Neural progenitor cell (in vitro differentiated cells): ENCODE measurements at regions not wholly inside any gene's neighbourhood (a gene's known extent, or its start where the extent isn't known, plus 50 kb on each side); places are given as distances from the start of the nearest gene placed in this dataset.

Experiments used
- DNase-seq: peaks from one replicate; pipeline ENCODE4 v3.0.0-alpha.2; 2016; ENCODE audit warnings: low spot score
- H2AFZ ChIP-seq: fragments of 200-600 bp; sonication (generic); replicated peaks from 2 replicates; pipeline ENCODE4 v1.6.1; 2016; ENCODE audit warnings: antibody characterized with exemption
- H3F3A ChIP-seq: fragments of 200-600 bp; sonication (generic); 2 replicates; pipeline ENCODE4 v1.6.1; 2016; ENCODE audit warnings: antibody characterized with exemption, low read depth
- H3K27ac ChIP-seq: fragments of 200-600 bp; sonication (generic); 2 replicates; pipeline ENCODE4 v1.5.1; 2016; ENCODE audit warnings: mild to moderate bottlenecking
- H3K27me3 ChIP-seq: fragments of 200-600 bp; sonication (generic); 2 replicates; pipeline ENCODE4 v1.6.1; 2016; ENCODE audit warnings: mild to moderate bottlenecking, moderate library complexity
- H3K36me3 ChIP-seq: fragments of 200-600 bp; sonication (generic); 2 replicates; pipeline ENCODE4 v1.5.1; 2016
- H3K4me1 ChIP-seq: fragments of 200-600 bp; sonication (generic); 2 replicates; pipeline ENCODE4 v1.6.1; 2016; ENCODE audit warnings: mixed run types
- H3K4me2 ChIP-seq: fragments of 200-600 bp; sonication (generic); 2 replicates; pipeline ENCODE4 v1.6.1; 2016
- H3K4me3 ChIP-seq: fragments of 200-600 bp; sonication (generic); 2 replicates; pipeline ENCODE4 v1.5.1; 2016
- H3K79me2 ChIP-seq: fragments of 200-600 bp; sonication (generic); 2 replicates; pipeline ENCODE4 v1.6.1; 2016; ENCODE audit warnings: low read depth
- H3K9ac ChIP-seq: fragments of 200-600 bp; sonication (generic); 2 replicates; pipeline ENCODE4 v1.6.1; 2016
- H3K9me3 ChIP-seq: fragments of 200-600 bp; sonication (generic); 2 replicates; pipeline ENCODE4 v1.5.1; 2016; ENCODE audit warnings: low read depth
- H4K20me1 ChIP-seq: fragments of 200-600 bp; sonication (generic); 2 replicates; pipeline ENCODE4 v1.6.1; 2016; ENCODE audit warnings: low read depth
- H3K27ac Mint-ChIP-seq: 3 replicates; pipeline ENCODE4 v1.8.0; 2021; ENCODE audit warnings: mixed read lengths
- H3K27me3 Mint-ChIP-seq: 2 replicates; pipeline ENCODE4 v1.8.0; 2022; ENCODE audit warnings: low read depth, mild to moderate bottlenecking, inconsistent platforms, moderate library complexity, mixed read lengths; ENCODE audit not compliant: insufficient read depth
- H3K36me3 Mint-ChIP-seq: 3 replicates; pipeline ENCODE4 v1.8.0; 2021; ENCODE audit warnings: mixed read lengths
- H3K4me1 Mint-ChIP-seq: 3 replicates; pipeline ENCODE4 v1.8.0; 2021; ENCODE audit warnings: mixed read lengths
- H3K4me3 Mint-ChIP-seq: 3 replicates; pipeline ENCODE4 v1.8.0; 2021; ENCODE audit warnings: mild to moderate bottlenecking, moderate library complexity, mixed read lengths
- H3K9me3 Mint-ChIP-seq: 3 replicates; pipeline ENCODE4 v1.8.0; 2020; ENCODE audit warnings: mixed read lengths
- CTCF ChIP-seq: fragments of 200-600 bp; sonication (generic); IDR thresholded peaks from 2 replicates; pipeline ENCODE4 v1.5.1; 2017; ENCODE audit warnings: antibody characterized with exemption, mild to moderate bottlenecking
- EZH2 ChIP-seq: fragments of 200-600 bp; sonication (generic); IDR thresholded peaks from 2 replicates; pipeline ENCODE4 v1.6.1; 2017; ENCODE audit warnings: antibody characterized with exemption, mild to moderate bottlenecking, moderate library complexity
- EZH2phosphoT487 ChIP-seq: fragments of 200-600 bp; sonication (generic); IDR thresholded peaks from 2 replicates; pipeline ENCODE4 v1.6.1; 2017; ENCODE audit warnings: antibody characterized with exemption

DNA sequence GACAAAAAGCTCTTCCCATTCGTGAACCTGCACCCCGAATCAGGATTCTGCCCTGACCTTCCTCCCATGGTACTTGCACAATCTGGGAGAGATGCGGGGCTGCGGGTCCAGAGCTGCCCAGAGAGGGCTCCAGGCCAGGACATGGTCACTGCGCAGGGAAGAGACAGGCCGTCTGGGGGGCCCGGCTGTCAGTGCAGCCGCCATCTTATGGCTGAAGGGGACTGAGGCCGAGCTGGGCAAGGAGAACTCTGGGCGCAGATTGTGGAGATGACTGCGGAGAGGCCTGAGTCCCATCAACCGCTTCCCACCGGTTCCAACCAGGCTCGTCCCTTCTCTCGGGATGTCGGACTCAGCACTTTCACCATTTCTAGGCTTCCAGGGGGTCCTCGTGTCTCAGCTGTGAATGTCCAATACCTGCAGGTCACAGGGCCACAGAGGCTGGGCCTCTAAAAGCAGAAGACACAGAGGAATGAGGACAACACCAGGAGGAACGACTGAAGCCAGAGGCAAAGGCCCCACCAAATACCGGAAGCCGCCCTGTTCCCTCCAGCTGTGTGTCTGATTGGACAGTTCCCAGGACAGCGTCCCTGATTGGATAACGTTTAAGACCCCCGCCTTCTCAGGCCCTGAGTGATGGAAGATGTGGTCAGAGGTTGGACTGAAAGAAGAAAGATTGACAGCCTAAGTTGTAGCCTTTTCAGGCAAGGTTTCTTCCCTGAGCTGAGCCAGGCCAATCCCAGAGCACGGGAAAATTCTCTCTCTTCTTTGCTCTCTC, 117.1 kb upstream of the ZNF91 start:
- Histone ChIP-seq H3K9ac (no peak overlapping the region), H3K4me1 (no peaks in the 10 kb centered on the region), H3K4me3 (no peak overlapping the region), H4K20me1 (no peaks in the 10 kb centered on the region), H3K27ac (no peak overlapping the region), H3K9me3 (peaks cover 13% of the 10 kb centered on the region), H3K36me3 (no peaks in the 10 kb centered on the region), H2AFZ (no peak overlapping the region), H3K27me3 (no peaks in the 10 kb centered on the region), H3K4me2 (no peak overlapping the region), H3K79me2 (no peaks in the 10 kb centered on the region), H3F3A (no peaks in the 10 kb centered on the region)
- no peak for DNase-seq
- Mint-ChIP-seq H3K4me3 (no peak overlapping the region), H3K27ac (no peak overlapping the region), H3K4me1 (no peaks in the 10 kb centered on the region), H3K27me3 (no peaks in the 10 kb centered on the region), H3K36me3 (no peaks in the 10 kb centered on the region), H3K9me3 (peaks cover 45% of the 10 kb centered on the region)
- TF ChIP-seq EZH2phosphoT487 (no peak), CTCF (no peak), EZH2 (no peak)

GRCh38 chr19:23509686-23510450, 114.6 kb upstream of the ZNF91 start:
- Mint-ChIP-seq H3K27ac (no peak overlapping the region), H3K4me3 (no peak overlapping the region), H3K4me1 (no peaks in the 10 kb centered on the region), H3K9me3 (peaks cover 37% of the 10 kb centered on the region), H3K36me3 (no peaks in the 10 kb centered on the region), H3K27me3 (no peaks in the 10 kb centered on the region)
- Histone ChIP-seq H2AFZ (no peak overlapping the region), H3K4me2 (no peak overlapping the region), H3K9ac (no peak overlapping the region), H3K36me3 (no peaks in the 10 kb centered on the region), H3K9me3 (peaks cover 13% of the 10 kb centered on the region), H3K4me1 (no peaks in the 10 kb centered on the region), H4K20me1 (no peaks in the 10 kb centered on the region), H3K27ac (no peak overlapping the region), H3K4me3 (no peak overlapping the region), H3K79me2 (no peaks in the 10 kb centered on the region), H3F3A (no peaks in the 10 kb centered on the region), H3K27me3 (no peaks in the 10 kb centered on the region)
- no peak for TF ChIP-seq EZH2
- no peak for TF ChIP-seq CTCF
- TF ChIP-seq EZH2phosphoT487: no peak
- no peak for DNase-seq

DNA sequence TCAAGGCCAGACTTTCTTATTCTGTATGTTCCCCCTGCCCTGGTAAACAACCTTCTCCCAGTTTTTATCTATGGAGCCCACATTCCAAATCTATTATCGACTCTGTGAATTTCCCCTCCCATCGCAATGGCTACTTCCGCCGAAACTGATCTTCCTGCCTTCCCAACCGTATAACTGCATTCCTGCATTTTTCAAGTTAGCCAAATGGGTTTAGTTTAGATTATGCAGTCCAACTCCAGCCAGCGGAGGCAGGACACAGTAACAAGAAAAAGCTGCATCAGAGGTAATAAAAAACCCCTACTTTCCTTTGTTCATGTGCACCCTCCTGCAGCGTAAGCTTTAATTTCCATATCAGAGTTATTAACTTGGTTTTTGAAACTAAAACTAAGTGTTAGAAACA, 112.2 kb upstream of the ZNF91 start:
- Mint-ChIP-seq H3K4me1 (no peaks in the 10 kb centered on the region), H3K36me3 (no peaks in the 10 kb centered on the region), H3K4me3 (no peak overlapping the region), H3K27me3 (no peaks in the 10 kb centered on the region), H3K27ac (no peak overlapping the region), H3K9me3 (peaks cover 27% of the 10 kb centered on the region)
- TF ChIP-seq CTCF (no peak), EZH2phosphoT487 (no peak), EZH2 (no peak)
- Histone ChIP-seq H3K27ac (no peak overlapping the region), H4K20me1 (no peaks in the 10 kb centered on the region), H3K4me1 (no peaks in the 10 kb centered on the region), H3K27me3 (no peaks in the 10 kb centered on the region), H3K9me3 (peaks cover 13% of the 10 kb centered on the region), H3K4me3 (no peak overlapping the region), H3F3A (no peaks in the 10 kb centered on the region), H3K9ac (no peak overlapping the region), H3K79me2 (no peaks in the 10 kb centered on the region), H3K4me2 (no peak overlapping the region), H2AFZ (no peak overlapping the region), H3K36me3 (no peaks in the 10 kb centered on the region)
- no peak for DNase-seq
